ENCODE measurements at regions not wholly inside any gene's neighbourhood (a gene's known extent, or its start where the extent isn't known, plus 50 kb on each side); places are given as distances from the start of the nearest gene placed in this dataset.

DNA sequence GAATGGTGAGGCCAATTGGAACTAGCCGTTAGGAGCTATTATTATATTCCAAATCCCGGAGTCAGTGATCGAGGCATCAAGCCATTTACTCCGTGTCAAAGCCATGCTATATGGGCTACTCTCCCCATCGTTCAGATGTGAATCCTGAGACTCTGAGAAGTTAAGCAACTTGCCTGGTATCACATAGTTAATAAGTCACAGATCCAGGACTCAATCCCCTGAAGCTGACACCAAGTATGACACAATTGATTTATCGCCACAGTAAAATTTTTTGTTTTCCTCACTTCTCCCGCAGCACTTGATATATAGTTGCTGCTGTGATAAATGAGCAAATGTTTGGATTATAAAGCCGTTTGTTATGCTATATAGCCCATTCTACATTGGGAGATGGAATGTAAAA is 50.8 kb upstream of the TSHZ2 start:
- DNase-seq: no peak

- DNase-seq: no peak
Observed at GRCh38 chr20:52918311-52918710, 53.8 kb upstream of the TSHZ2 start.

- no peak for DNase-seq
Observed at GRCh38 chr20:52915564-52915963, 56.6 kb upstream of the TSHZ2 start.

DNA sequence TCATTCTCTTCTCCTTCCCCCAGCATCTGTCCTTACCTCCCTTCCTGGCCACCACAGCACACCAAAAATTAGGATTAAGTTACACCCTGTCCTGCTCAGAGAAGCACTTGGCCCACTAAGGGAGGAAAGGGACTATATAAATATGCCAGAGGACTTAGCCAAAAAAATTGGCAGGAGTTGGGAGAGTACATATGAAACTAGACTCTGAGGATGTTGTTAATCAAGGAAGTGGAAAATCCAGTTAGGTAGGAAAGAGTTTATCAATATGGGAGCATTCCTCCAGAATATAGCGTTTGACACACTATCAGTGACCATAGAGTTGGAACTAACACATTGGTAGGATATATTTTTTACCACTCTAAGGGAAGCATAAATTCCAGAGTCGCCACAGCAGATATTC is 57.3 kb upstream of the TSHZ2 start:
- no peak for DNase-seq

- no peak for DNase-seq
Observed at GRCh38 chr20:52913650-52914387, 58.3 kb upstream of the TSHZ2 start.

DNA sequence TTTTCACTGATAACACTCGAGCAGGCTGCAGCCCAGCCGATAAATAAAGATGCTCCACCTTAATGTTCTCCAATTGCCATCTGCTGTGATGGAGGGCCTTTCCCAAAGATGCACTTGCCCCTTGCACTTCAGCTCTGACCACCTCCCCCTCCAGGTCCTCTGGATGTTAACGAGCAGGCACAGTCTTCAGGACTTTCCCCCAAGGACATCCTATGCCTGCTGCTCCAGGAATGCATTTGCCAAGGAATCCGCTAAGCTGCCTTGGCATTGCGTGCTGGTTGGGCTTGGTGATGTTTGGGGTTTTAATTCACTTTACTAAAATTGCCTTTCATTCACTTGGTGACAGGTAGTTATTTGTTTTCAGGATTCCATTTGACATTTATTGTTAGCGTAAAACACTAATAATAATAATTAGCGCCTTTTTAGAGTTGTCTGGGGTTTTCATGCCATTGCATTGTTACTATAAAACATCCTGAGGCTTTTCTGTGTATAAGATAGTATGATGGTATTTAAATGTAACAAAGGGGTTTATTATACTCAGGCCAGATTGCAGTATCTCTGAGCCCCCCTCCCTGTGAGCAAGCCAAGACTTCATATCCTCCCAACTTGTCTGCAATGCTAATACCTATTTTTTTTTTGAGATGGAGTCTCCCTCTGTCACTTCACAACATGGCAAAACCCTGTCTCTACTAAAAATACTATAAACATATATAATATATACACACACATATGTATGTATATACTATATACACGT is 66.7 kb upstream of the TSHZ2 start:
- no peak for DNase-seq

- no peak for DNase-seq
Observed at GRCh38 chr20:52904837-52905236, 67.3 kb upstream of the TSHZ2 start.

- no peak for DNase-seq
Observed at GRCh38 chr20:52899041-52899608, 73.0 kb upstream of the TSHZ2 start.

- no peak for DNase-seq
Observed at GRCh38 chr20:52896348-52896747, 75.8 kb upstream of the TSHZ2 start.

DNA sequence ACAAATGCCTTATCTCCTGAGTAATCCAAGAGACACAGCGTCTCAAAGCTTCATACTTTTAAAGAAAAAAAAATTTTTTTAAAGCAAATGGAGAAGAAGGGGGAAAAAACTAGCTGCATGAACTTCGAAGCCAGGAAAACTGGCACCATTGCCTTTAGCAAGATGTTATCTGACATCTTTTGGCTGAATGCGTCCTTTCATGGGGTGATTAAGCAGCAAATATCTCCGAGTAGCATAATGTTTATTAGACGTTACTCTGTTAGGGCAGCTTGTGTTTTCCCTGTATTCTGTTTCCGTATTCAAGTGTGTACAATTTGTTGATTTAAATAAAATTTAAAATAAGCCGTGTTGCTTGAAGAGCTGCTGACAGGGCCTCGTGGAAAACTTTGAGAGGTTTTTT is 76.5 kb upstream of the TSHZ2 start:
- no peak for DNase-seq

GRCh38 chr20:52895235-52895634 is 76.9 kb upstream of the TSHZ2 start:
- no peak for DNase-seq

- DNase-seq: no peak
Observed at GRCh38 chr20:52893498-52893897, 78.7 kb upstream of the TSHZ2 start.

DNA sequence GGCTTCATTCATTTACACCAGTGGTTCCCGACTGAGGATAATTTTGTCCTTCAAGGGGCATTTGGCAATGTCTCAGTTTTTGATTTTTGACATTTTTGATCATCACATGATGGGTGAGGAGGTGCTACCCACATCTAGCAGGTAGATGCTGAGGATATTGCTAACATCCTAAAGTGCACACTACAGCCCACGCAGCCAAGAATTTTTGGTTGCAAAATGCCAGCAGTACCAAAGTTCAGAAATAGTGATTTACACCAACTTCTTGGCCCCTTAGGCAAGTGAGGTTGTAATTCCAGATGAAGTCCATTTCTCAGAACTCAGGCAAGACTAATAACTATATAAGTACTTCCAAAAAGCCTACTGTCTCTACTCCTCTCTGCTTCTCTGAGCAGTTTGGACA is 80.1 kb upstream of the TSHZ2 start:
- DNase-seq: no peak

DNA sequence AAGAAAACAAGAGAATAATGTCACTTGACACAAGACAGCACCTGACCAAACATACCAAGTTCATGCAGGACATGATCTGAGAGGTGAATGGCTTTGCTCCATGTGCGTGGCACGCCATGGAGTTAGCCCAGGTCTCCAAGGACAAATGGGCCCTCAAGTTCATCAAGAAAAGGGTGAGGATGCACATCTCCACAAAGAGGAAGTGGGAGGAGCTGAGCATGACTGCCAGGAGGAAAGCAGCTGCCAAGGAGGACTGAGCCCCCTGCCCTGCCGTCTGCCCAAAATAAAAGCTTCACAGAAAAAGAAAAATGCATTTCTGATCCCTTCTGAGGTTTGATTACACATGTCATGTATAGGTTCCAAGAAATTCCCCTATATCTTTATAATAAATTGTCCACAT is 82.0 kb upstream of the TSHZ2 start:
- no peak for DNase-seq

DNA sequence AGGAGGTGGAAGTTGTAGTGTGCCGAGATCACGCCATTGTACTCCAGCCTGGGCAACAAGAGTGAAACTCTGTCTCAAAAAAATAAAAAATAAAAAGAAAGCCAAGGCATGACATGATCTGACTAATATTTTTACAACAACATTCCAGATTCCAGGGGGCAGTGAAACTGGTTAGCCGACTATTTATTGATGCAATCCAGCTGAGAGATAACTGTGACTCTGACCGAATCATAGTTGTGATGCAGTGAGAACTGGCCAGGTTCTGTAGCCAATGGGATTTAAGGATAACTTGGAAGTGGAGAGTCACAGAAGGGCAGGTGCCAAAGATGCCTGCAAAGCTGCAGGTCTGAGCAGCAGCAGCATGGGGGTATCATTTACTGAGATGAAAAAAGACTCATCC is 82.9 kb upstream of the TSHZ2 start:
- DNase-seq: no peak

DNA sequence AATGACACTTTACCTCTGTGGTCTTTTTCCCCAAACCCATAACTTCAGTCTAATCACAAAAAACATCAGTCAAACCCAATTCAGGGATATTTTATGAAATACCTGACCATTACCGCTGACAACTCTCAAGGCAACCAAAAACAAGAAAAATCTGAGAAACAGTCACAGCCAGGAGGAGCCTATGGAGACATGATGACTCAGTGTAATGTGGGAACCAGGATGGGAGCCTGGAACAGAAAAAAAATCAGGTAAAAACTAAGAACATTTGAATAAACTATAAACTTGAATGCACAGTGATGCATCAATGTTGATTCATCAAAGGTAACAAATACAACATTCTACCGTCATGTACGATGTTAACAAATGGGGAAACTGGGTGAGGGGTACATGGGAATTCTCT is 84.1 kb upstream of the TSHZ2 start:
- no peak for DNase-seq

DNA sequence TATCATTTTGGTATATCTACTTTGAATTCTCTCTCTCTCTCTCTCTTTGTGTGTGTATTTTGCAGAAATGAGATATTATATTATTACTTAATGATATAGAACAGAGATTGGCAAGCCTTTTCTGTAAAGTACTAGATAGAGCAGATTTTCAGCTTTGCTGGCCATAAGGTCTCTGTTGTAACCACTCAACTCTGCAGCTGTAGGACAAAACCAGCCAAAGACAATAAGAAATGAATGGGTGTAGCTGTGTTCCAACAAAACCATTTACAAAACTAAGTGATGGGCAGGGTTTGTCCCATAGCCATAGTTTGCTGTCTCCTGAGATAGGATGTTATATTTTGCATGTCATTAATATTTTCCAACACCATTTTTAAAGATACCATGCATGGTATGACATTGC is 91.2 kb upstream of the TSHZ2 start:
- DNase-seq: no peak

GRCh38 chr20:52880259-52880658 is 91.9 kb upstream of the TSHZ2 start:
- no peak for DNase-seq

- no peak for DNase-seq
Observed at GRCh38 chr20:52874241-52874640, 97.9 kb upstream of the TSHZ2 start.

- no peak for DNase-seq
Observed at GRCh38 chr20:52869698-52870501, 102.3 kb upstream of the TSHZ2 start.

DNA sequence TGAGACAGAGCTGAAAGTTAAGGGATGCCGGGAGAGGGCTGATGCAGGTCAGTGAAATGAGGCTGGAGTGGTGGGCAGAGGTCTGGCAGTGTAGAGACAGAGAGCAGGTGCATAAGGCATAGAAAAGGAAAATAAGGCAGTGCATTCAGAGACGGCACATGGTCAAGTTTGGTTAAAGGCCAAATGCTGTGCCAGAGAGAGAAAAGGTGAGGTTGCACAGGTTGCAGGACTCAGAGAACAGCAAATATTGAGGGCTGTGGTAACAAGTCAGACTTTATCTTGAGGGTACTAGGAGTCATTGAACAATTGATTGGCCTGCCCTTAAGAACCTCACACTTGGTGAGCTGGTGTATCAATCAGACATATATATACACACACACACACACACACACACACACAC is 102.9 kb upstream of the TSHZ2 start:
- no peak for DNase-seq

GRCh38 chr20:52867305-52867704 is 104.9 kb upstream of the TSHZ2 start:
- DNase-seq: no peak

DNA sequence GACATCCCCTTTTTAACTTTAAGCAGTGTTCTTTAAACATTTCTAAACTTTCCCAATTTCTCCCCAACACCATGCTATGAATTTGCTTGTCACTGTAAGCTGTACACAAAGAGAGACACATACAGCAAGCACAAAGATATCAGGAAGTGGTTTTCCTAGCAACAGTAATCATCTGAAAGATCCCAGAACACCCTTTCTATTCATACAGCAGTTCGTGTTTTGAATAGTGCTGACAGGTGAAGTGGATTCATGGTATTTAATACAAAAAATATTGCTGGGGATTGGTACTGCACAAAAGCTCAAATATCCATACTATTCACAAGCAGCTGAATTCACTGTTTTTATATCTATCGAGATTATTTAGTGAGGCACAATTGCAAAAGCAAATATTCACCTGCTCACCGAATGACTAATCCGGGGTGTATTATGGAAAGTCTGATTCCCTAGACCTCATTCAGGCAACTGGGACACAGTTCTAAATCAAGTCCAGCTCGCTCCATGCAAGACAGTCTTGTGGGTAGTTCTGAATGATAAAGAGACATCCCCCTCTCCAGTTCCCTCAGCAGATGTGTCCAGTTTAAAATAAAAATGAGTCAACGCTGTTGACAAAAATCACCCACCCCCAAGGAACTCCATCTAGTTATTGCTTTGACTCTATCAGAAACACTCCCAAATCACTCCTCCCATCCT is 107.1 kb upstream of the TSHZ2 start:
- DNase-seq: no peak

Data from hematopoietic multipotent progenitor cell treated with erythropoietin and hydrocortisone succinate and interleukin-3 and kit ligand, for 4 days (in vitro differentiated cells).